ENCODE measurements at regions not wholly inside any gene's neighbourhood (a gene's known extent, or its start where the extent isn't known, plus 50 kb on each side); places are given as distances from the start of the nearest gene placed in this dataset.
A peak's percentile ranks its signal among the peaks of the same experiment; 100 is the strongest.
"Not testable (repeated sequence)": the region's sequence is repeated elsewhere in the genome, so short reads cannot be mapped to it uniquely, and the experiment has no call there.

- not testable (repeated sequence) for H3K27me3 Mint-ChIP-seq, H3K36me3 Mint-ChIP-seq, H3K9me3 Mint-ChIP-seq, H3K4me3 Mint-ChIP-seq, DNase-seq, H3K27ac Mint-ChIP-seq, H3K4me1 Mint-ChIP-seq
These were observed 148.6 kb downstream of the CRLF3 start for GRCh38 chr17:30675777-30676492.

- H3K4me1 Mint-ChIP-seq, DNase-seq, H3K27me3 Mint-ChIP-seq, H3K9me3 Mint-ChIP-seq, H3K36me3 Mint-ChIP-seq, H3K4me3 Mint-ChIP-seq, H3K27ac Mint-ChIP-seq: not testable (repeated sequence)
These were observed 155.3 kb downstream of the CRLF3 start for GRCh38 chr17:30669217-30669649.

GRCh38 chr17:30668360-30669181 is 155.9 kb downstream of the CRLF3 start:
- not testable (repeated sequence) for H3K27ac Mint-ChIP-seq, DNase-seq, H3K36me3 Mint-ChIP-seq, H3K27me3 Mint-ChIP-seq, H3K9me3 Mint-ChIP-seq, H3K4me1 Mint-ChIP-seq
- H3K4me3 Mint-ChIP-seq: peak overlapping the region; percentile 22

- Mint-ChIP-seq H3K27ac (peak overlapping the region; percentile 54), H3K4me3 (peak overlapping the region; percentile 25)
- H3K27me3 Mint-ChIP-seq, H3K4me1 Mint-ChIP-seq, DNase-seq, H3K9me3 Mint-ChIP-seq, H3K36me3 Mint-ChIP-seq: not testable (repeated sequence)
These were observed 156.7 kb downstream of the CRLF3 start for GRCh38 chr17:30667657-30668359.

- not testable (repeated sequence) for H3K36me3 Mint-ChIP-seq, H3K27me3 Mint-ChIP-seq, DNase-seq, H3K9me3 Mint-ChIP-seq, H3K4me1 Mint-ChIP-seq
- Mint-ChIP-seq H3K4me3 (peak overlapping the region; percentile 54), H3K27ac (peak overlapping the region; percentile 62)
These were observed 157.4 kb downstream of the CRLF3 start for GRCh38 chr17:30666838-30667656.

GRCh38 chr17:30663727-30664455 is 160.6 kb downstream of the CRLF3 start:
- H3K27me3 Mint-ChIP-seq, H3K4me1 Mint-ChIP-seq, DNase-seq, H3K9me3 Mint-ChIP-seq, H3K4me3 Mint-ChIP-seq, H3K36me3 Mint-ChIP-seq, H3K27ac Mint-ChIP-seq: not testable (repeated sequence)

- DNase-seq, H3K36me3 Mint-ChIP-seq, H3K27ac Mint-ChIP-seq, H3K4me3 Mint-ChIP-seq, H3K4me1 Mint-ChIP-seq, H3K9me3 Mint-ChIP-seq, H3K27me3 Mint-ChIP-seq: not testable (repeated sequence)
These were observed 167.3 kb downstream of the CRLF3 start for GRCh38 chr17:30657148-30657547.

- H3K4me3 Mint-ChIP-seq, H3K36me3 Mint-ChIP-seq, H3K27me3 Mint-ChIP-seq, DNase-seq, H3K9me3 Mint-ChIP-seq, H3K4me1 Mint-ChIP-seq, H3K27ac Mint-ChIP-seq: not testable (repeated sequence)
These were observed 171.5 kb downstream of the CRLF3 start for GRCh38 chr17:30653038-30653437.

- H3K27me3 Mint-ChIP-seq: peaks cover 13% of the 10 kb centered on the region
- H3K4me3 Mint-ChIP-seq, H3K36me3 Mint-ChIP-seq, H3K9me3 Mint-ChIP-seq, H3K4me1 Mint-ChIP-seq, DNase-seq, H3K27ac Mint-ChIP-seq: not testable (repeated sequence)
These were observed 172.9 kb downstream of the GOSR1 start for GRCh38 chr17:30650149-30650548.

GRCh38 chr17:30648015-30648620 is 170.9 kb downstream of the GOSR1 start:
- not testable (repeated sequence) for H3K27ac Mint-ChIP-seq, DNase-seq, H3K4me3 Mint-ChIP-seq, H3K9me3 Mint-ChIP-seq, H3K4me1 Mint-ChIP-seq, H3K36me3 Mint-ChIP-seq
- peaks cover 16% of the 10 kb centered on the region for H3K27me3 Mint-ChIP-seq

GRCh38 chr17:30645875-30646274 is 168.7 kb downstream of the GOSR1 start:
- not testable (repeated sequence) for H3K27ac Mint-ChIP-seq, H3K4me1 Mint-ChIP-seq, H3K4me3 Mint-ChIP-seq, H3K9me3 Mint-ChIP-seq, DNase-seq, H3K36me3 Mint-ChIP-seq
- H3K27me3 Mint-ChIP-seq: peaks cover 16% of the 10 kb centered on the region

GRCh38 chr17:30644713-30645112 is 167.5 kb downstream of the GOSR1 start:
- DNase-seq: peak; percentile 13
- H3K27ac Mint-ChIP-seq, H3K4me3 Mint-ChIP-seq, H3K4me1 Mint-ChIP-seq, H3K9me3 Mint-ChIP-seq, H3K36me3 Mint-ChIP-seq: not testable (repeated sequence)
- peaks cover 16% of the 10 kb centered on the region for H3K27me3 Mint-ChIP-seq

GRCh38 chr17:30644287-30644686 is 167.1 kb downstream of the GOSR1 start:
- not testable (repeated sequence) for H3K9me3 Mint-ChIP-seq, H3K36me3 Mint-ChIP-seq, H3K27ac Mint-ChIP-seq, H3K4me1 Mint-ChIP-seq, H3K4me3 Mint-ChIP-seq, DNase-seq
- peaks cover 16% of the 10 kb centered on the region for H3K27me3 Mint-ChIP-seq

- H3K36me3 Mint-ChIP-seq, DNase-seq, H3K9me3 Mint-ChIP-seq, H3K4me1 Mint-ChIP-seq, H3K27ac Mint-ChIP-seq, H3K4me3 Mint-ChIP-seq: not testable (repeated sequence)
- H3K27me3 Mint-ChIP-seq: peaks cover 11% of the 10 kb centered on the region
These were observed 164.2 kb downstream of the GOSR1 start for GRCh38 chr17:30641428-30641827.

Measured in activated naive CD8-positive, alpha-beta T cell treated with anti-CD3 and anti-CD28 coated beads for 36 hours (primary cell).